ENCODE measurements at regions not wholly inside any gene's neighbourhood (a gene's known extent, or its start where the extent isn't known, plus 50 kb on each side); places are given as distances from the start of the nearest gene placed in this dataset.

DNA sequence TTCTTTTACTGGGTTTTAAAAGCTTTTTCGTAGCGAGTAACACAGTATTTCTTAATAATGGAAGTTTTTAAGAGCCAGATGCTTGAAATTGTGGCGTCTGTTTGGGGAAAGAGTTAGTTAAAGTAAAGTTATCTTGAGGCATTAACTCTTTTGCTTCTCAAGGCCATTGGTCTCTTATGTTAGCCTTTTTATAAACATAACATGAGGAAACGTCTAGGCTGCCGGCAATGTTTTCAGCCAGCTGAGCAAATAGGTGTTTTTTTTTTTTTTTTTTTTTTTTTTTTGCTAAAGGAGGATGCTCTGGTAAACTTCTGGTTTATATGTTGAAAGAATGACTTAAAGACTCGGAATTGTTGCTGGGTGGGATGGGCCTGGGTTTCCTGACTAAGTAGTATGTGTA, 51.1 kb upstream of the RBMX start:
- no peak overlapping the region for H3K4me3 ChIP-seq (ENCODE audit: low read length in 2 of 2)
- DNase-seq (ENCODE audit: low spot score) = no peak
- no peak overlapping the region for H3K18ac ChIP-seq (ENCODE audit: low read length)
- no peak overlapping the region for H3K14ac ChIP-seq (ENCODE audit: low read length)
- H3K23ac ChIP-seq (ENCODE audit: low read depth, low read length, poor library complexity) = no peak overlapping the region
- no peak overlapping the region for H2AK5ac ChIP-seq (ENCODE audit: low read depth, low read length)
- no peak overlapping the region for H2AFZ ChIP-seq (ENCODE audit: low read length)
- no peak overlapping the region for H3K27ac ChIP-seq (replicated peaks; ENCODE audit: low read length)
- no peak overlapping the region for H2BK15ac ChIP-seq (ENCODE audit: low read length)
- no peak overlapping the region for H4K91ac ChIP-seq (ENCODE audit: low read depth, low read length, poor library complexity)
- H3K36me3 ChIP-seq (replicated peaks in 1 of 2; ENCODE audit: control insufficient read depth in 2 of 2, insufficient read depth in 2 of 2, low read length in 2 of 2) = peaks cover 0 to 5% of the 10 kb centered on the region in 2 donors
- H2BK12ac ChIP-seq (ENCODE audit: low read length) = no peak overlapping the region
- H2BK5ac ChIP-seq (ENCODE audit: low read length) = no peak overlapping the region
- no peak overlapping the region for H3K4ac ChIP-seq (ENCODE audit: low read length)
- no peaks in the 10 kb centered on the region for H3K9me3 ChIP-seq (replicated peaks in 1 of 2; ENCODE audit: control insufficient read depth in 2 of 2, insufficient read depth in 1 of 2, low read depth in 1 of 2, low read length in 2 of 2)
- H3K9ac ChIP-seq (ENCODE audit: low read depth, low read length, poor library complexity) = no peak overlapping the region
- no peak overlapping the region for H2BK120ac ChIP-seq (ENCODE audit: low read depth, low read length)
- H3K27me3 ChIP-seq (ENCODE audit: control insufficient read depth in 3 of 3, insufficient read depth in 3 of 3, low read depth in 1 of 3, low read length in 3 of 3) = no peaks in the 10 kb centered on the region
- no peak overlapping the region for H4K8ac ChIP-seq (ENCODE audit: low read depth, low read length)
- H3K4me1 ChIP-seq (ENCODE audit: control insufficient read depth in 2 of 2, insufficient read depth in 1 of 2, low read depth in 1 of 2, low read length in 2 of 2) = peaks cover 0 to 5% of the 10 kb centered on the region in 2 donors
- no CpG with 5 or more reads among the region's 6 CpGs for WGBS, 2 donors (ENCODE audit: extremely low coverage in 2 of 2, insufficient read length in 2 of 2, insufficient replicate concordance in 1 of 2)
- H3K4me2 ChIP-seq (ENCODE audit: insufficient read depth, low read length, poor library complexity, severe bottlenecking) = no peak overlapping the region
- H3K79me1 ChIP-seq (ENCODE audit: low read depth, low read length) = no peaks in the 10 kb centered on the region
